Ascending aorta (tissue), 2 donors: ENCODE measurements at regions not wholly inside any gene's neighbourhood (a gene's known extent, or its start where the extent isn't known, plus 50 kb on each side); places are given as distances from the start of the nearest gene placed in this dataset.

Experiments
- DNase-seq, 2 donors: peaks; one replicate each; pipeline ENCODE4 v3.0.0-alpha.2; 2019; ENCODE audit warnings: low spot score in 2 of 2
- H3K27ac ChIP-seq, 2 donors: fragments of 200-600 bp; sonication (generic); one replicate each; pipeline ENCODE4 v1.5.1; 2016 to 2017; ENCODE audit warnings: mild to moderate bottlenecking in 1 of 2
- H3K27me3 ChIP-seq: fragments of 200-600 bp; sonication (generic); one replicate; pipeline ENCODE4 v1.5.1; 2017
- H3K36me3 ChIP-seq, 2 donors: fragments of 200-600 bp; sonication (generic); one replicate each; pipeline ENCODE4 v1.5.1; 2016
- H3K4me1 ChIP-seq, 2 donors: fragments of 200-600 bp; sonication (generic); one replicate each; pipeline ENCODE4 v1.5.1; 2016 to 2017; ENCODE audit warnings: mild to moderate bottlenecking in 1 of 2
- H3K4me3 ChIP-seq, 2 donors: fragments of 200-600 bp; sonication (generic); one replicate each; pipeline ENCODE4 v1.5.1; 2016 to 2017; ENCODE audit warnings: mild to moderate bottlenecking in 1 of 2
- H3K9me3 ChIP-seq, 2 donors: fragments of 200-600 bp; sonication (generic); one replicate each; pipeline ENCODE4 v1.5.1; 2016
- intact Hi-C: fragments of 100-400 bp; cut with DNase I; formaldehyde crosslinking; loops from one replicate; pipeline ENCODE4 v1.15.1; 2023
- TF ChIP-seq, protein P1 (sequence below), 3 experiments: fragments of 200-600 bp in 2 of 3; fragments of 450-650 bp in 1 of 3; sonication (generic) in 2 of 3; IDR thresholded peaks; one replicate each; pipeline ENCODE4 v1.5.1; 2016 to 2019; ENCODE audit warnings: antibody characterized with exemption in 3 of 3, mild to moderate bottlenecking in 1 of 3, moderate library complexity in 1 of 3

DNA sequence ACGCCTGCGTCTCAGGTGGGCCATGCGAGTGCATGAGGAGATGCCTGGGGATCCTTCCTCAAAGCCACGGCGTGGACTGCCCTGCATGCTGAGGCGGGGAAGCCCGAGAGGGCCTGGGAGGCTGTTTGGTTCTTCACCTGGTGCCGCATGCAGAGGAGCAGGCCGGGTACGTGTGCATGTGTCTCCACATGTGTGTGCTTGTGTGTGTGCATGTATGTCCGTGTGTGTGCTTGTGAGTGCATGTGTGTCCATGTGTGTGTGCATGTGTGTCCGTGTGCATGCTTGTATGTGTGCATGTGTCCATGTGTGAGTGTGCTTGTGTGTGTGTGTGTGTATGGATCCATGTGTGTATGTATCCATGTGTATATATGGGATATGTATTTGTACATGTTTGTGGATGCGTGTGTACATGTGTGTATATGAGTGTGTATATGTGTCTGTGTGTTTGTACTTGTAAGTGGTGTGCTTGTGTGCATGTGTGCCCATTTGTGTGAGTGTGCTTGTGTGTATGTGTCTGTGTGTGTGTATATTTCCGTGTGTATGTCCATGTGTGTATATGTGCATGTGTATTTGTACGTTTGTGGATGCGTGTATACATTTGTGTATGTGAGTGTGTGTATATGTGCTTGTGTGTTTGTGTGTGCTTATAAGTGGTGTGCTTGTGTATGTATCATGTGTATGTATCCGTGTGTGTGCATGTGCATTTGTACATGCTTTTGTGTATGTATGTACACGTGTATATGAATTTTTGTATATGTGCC lies 79.0 kb downstream of the PTGR3 start:
- H3K9me3 ChIP-seq = no peaks in the 10 kb centered on the region
- H3K36me3 ChIP-seq = no peaks in the 10 kb centered on the region
- peak in 1 of 2 donors; percentile 33 for DNase-seq
- no peak overlapping the region for H3K27ac ChIP-seq
- H3K27me3 ChIP-seq = no peaks in the 10 kb centered on the region
- intact Hi-C loops = no loop called here
- no peaks in the 10 kb centered on the region for H3K4me1 ChIP-seq
- TF ChIP-seq, protein P1, sequence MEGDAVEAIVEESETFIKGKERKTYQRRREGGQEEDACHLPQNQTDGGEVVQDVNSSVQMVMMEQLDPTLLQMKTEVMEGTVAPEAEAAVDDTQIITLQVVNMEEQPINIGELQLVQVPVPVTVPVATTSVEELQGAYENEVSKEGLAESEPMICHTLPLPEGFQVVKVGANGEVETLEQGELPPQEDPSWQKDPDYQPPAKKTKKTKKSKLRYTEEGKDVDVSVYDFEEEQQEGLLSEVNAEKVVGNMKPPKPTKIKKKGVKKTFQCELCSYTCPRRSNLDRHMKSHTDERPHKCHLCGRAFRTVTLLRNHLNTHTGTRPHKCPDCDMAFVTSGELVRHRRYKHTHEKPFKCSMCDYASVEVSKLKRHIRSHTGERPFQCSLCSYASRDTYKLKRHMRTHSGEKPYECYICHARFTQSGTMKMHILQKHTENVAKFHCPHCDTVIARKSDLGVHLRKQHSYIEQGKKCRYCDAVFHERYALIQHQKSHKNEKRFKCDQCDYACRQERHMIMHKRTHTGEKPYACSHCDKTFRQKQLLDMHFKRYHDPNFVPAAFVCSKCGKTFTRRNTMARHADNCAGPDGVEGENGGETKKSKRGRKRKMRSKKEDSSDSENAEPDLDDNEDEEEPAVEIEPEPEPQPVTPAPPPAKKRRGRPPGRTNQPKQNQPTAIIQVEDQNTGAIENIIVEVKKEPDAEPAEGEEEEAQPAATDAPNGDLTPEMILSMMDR (IDR thresholded peaks at IDR 0.05) = no peak
- no peak overlapping the region for H3K4me3 ChIP-seq

DNA sequence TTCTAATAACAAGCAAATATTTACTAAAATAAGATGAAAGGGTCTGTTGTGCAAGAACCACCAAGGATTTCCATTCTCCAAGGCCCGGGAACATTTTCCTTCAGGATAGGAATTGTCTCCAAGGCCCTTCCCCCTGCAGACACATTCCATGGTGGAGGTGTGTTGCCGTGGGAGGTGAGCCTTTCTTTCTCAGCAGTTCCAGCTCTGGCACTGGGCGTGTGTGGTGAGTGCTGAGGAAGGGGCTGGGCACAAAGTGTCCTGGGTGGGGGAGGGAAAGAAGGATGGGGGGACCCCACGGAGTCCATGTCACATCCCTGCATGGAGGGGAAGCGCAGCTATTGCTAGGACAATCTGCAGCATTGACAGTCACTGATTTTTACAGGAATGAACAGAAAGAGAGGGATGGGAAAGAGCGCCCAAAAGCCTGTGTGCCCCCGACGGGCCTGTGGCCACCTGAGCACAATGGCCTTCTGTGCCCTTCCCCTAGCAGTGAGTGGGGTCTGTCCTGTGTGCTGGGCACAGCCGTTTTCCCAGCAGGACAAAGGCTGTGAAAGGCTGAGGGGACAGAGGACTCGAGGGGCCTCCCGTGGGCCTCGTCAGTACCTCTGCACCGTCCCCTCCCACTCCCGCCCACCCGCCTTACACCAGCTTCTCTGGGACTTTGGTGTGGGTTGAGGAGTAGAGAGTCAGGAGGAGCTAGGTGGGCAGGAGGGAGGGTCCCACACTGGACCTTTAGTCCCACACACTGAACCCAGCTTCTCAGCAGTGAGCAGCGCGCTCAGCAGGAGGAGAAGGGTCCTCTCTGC lies 79.8 kb downstream of the PTGR3 start:
- DNase-seq = peak in 1 of 2 donors; percentile 40

DNA sequence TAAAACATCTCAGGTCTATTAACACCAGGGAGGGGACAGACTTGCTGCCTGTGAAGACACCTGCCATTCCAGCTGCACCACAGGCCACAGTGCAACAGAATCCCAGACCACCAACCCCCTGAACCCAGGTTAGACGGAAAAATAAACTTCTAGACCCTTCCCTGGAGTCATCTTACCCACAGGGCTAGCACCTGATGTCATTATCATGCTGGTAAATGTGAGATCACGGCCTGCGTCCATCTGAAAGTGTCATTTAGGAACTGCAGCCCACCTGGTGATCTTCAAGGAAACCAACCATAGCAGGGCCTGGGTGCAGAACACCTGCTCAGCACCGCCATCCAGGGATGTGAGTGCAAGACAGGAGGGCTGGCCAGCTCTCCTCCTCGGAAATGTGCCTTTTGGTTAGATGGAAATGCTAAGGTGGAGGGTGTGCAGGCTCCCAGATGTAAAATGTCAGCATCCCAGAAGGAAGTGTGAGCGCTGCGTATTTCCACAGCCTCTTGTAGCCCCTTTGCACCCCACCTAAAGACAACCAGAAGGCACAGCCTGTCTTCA lies 80.8 kb downstream of the PTGR3 start:
- Histone ChIP-seq H3K4me1 (no peaks in the 10 kb centered on the region), H3K27ac (no peak overlapping the region), H3K36me3 (no peaks in the 10 kb centered on the region), H3K4me3 (no peak overlapping the region), H3K9me3 (no peaks in the 10 kb centered on the region), H3K27me3 (no peaks in the 10 kb centered on the region)
- intact Hi-C loops = no loop called here
- DNase-seq = no peak
- TF ChIP-seq, protein P1 (IDR thresholded peaks at IDR 0.05) = no peak

More for the DNA sequence above, 79.8 kb downstream of the PTGR3 start:
- intact Hi-C loops = no loop called here
- Histone ChIP-seq H3K4me3 (no peak overlapping the region), H3K9me3 (no peaks in the 10 kb centered on the region), H3K36me3 (no peaks in the 10 kb centered on the region), H3K4me1 (no peaks in the 10 kb centered on the region), H3K27ac (no peak overlapping the region), H3K27me3 (no peaks in the 10 kb centered on the region)
- TF ChIP-seq, protein P1 (IDR thresholded peaks at IDR 0.05) = no peak

DNA sequence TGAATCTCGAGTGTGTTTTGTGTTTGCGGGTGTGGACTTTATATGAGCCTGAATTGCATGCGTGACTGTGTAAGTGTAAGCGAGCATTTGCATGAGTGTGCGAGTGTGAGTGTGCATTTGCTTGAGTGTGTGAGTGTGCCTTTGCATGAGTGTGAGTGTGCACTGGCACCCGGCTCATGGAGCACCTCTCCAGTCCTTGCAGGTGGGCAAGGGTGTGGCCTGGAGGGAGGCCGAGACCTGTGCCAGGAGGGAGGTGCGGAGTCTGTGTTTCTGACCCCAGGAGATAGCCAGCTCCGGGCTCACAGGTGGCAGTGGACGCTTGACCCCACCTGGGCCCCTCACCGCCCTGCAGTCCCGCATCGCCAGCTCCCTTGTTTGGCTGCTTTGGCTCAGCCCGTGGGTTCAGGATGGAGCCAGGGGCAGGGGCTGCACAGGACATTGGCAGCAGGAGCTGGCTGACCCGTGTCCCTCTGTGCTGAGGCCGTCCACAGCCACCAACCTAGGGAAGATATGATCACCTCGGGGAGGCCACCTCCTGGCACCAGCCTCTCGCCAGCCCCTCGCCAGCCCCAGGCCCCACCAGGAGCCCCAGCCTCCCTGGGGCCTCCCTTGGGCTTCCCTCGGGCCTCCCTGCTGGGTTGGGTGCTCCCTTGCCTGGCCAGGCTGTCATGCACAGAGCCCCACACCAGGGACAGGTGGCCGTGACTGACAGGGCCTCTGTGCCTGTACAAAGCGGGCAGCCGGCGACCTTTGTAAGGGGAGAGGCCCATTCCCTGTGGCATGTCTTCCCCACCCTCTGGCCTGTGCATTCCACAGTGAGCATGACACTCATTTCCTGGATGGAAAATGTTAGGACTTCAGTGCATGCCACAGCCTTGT lies 81.6 kb downstream of the PTGR3 start:
- intact Hi-C loops = no loop called here
- Histone ChIP-seq H3K4me3 (no peak overlapping the region), H3K4me1 (no peaks in the 10 kb centered on the region), H3K27ac (no peak overlapping the region), H3K27me3 (no peaks in the 10 kb centered on the region), H3K36me3 (no peaks in the 10 kb centered on the region), H3K9me3 (no peaks in the 10 kb centered on the region)
- TF ChIP-seq, protein P1 (IDR thresholded peaks at IDR 0.05) = no peak
- no peak for DNase-seq
